IgD-negative memory B cell (primary cell): ENCODE measurements at regions not wholly inside any gene's neighbourhood (a gene's known extent, or its start where the extent isn't known, plus 50 kb on each side); places are given as distances from the start of the nearest gene placed in this dataset.
A peak's percentile ranks its signal among the peaks of the same experiment; 100 is the strongest.

Experiments
- H3K27ac Mint-ChIP-seq, 3 donors: one replicate each; pipeline ENCODE4 v1.8.0; 2020 to 2022; ENCODE audit warnings: mild to moderate bottlenecking in 3 of 3, mixed read lengths in 3 of 3, moderate library complexity in 1 of 3
- H3K27me3 Mint-ChIP-seq: one replicate; pipeline ENCODE4 v1.8.0; 2021; ENCODE audit warnings: mixed read lengths
- H3K36me3 Mint-ChIP-seq: one replicate; pipeline ENCODE4 v1.8.0; 2020; ENCODE audit warnings: mild to moderate bottlenecking, mixed read lengths
- H3K4me1 Mint-ChIP-seq, 3 donors: one replicate each; pipeline ENCODE4 v1.8.0; 2020 to 2022; ENCODE audit warnings: mixed read lengths in 3 of 3, mild to moderate bottlenecking in 1 of 3
- H3K4me3 Mint-ChIP-seq, 4 donors: one replicate each; pipeline ENCODE4 v1.8.0; 2020 to 2022; ENCODE audit warnings: mild to moderate bottlenecking in 4 of 4, mixed read lengths in 4 of 4, moderate library complexity in 3 of 4
- H3K9me3 Mint-ChIP-seq, 3 donors: one replicate each; pipeline ENCODE4 v1.8.0; 2020 to 2021; ENCODE audit warnings: mixed read lengths in 3 of 3, mild to moderate bottlenecking in 1 of 3

DNA sequence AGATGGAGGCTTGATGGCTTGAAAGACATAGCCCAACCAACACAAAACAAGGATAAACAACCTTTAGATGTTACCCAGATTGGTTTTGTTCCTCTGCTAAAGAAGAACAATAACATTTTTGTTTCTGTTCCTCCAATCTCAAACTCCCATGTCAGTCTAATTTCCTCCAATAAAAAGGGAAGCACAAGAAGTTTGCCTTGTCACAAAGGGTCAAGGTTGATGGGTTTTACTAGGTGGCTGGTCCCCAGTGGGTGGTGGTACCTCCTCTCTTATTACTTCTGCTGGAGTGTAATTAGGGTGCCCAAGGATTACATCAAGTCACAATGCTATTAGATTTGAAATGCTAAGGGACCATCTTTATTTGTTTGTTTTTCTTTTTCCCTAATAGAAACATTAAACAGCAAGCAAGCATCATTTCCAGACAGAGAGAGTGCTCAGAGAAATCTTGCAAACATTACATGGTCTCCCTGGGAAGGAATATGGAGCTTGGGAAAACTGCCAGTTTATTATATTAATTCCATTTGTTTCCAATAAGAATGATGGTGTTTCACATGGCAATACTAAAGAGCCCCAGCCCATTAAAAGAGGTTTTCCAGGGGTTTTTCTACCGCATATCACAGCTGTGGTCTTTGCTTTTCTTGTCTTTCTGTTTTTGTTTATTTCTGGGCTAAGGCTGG is 78.3 kb upstream of the AOAH start:
- Mint-ChIP-seq H3K27me3 (peaks cover 9% of the 10 kb centered on the region), H3K36me3 (no peaks in the 10 kb centered on the region), H3K27ac (no peak overlapping the region), H3K9me3 (no peaks in the 10 kb centered on the region), H3K4me3 (no peak overlapping the region), H3K4me1 (no peaks in the 10 kb centered on the region)

DNA sequence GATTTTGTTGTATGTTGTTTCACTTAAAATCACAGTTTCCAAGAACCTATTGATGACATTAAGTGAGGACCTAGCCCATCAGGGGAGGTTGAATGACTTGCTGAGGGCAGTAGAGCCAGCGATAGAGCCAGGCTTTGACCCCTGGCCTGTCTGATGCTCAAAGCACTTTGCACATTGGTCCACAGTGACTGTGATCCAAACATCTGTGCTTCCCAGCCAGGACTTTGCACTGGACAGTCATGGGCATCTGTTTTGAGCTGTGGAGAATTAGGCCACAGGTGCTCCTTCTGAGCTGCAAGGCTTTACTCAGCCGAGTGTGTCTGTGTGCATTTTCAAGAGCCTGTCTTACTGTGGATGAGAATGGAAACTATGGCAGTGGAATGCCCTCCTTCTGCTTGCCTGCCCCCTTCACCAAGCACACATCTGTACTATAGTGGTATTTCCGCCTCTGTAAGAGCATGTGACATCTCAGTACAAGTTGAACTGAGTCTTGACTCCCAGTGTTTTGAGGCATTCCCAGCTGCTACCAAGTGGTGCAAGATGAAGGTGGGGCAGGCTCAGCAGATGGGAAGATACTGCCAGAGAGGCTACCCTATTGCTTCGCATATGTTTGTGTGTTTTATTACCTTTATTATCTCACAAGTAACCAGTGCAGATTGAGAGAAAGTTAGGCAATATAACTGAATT is 72.7 kb upstream of the AOAH start:
- Mint-ChIP-seq H3K27ac (no peak overlapping the region), H3K9me3 (peaks cover 0 to 2% (median 0%) of the 10 kb centered on the region in 3 donors), H3K4me1 (no peaks in the 10 kb centered on the region), H3K4me3 (no peak overlapping the region), H3K36me3 (no peaks in the 10 kb centered on the region), H3K27me3 (no peaks in the 10 kb centered on the region)

DNA sequence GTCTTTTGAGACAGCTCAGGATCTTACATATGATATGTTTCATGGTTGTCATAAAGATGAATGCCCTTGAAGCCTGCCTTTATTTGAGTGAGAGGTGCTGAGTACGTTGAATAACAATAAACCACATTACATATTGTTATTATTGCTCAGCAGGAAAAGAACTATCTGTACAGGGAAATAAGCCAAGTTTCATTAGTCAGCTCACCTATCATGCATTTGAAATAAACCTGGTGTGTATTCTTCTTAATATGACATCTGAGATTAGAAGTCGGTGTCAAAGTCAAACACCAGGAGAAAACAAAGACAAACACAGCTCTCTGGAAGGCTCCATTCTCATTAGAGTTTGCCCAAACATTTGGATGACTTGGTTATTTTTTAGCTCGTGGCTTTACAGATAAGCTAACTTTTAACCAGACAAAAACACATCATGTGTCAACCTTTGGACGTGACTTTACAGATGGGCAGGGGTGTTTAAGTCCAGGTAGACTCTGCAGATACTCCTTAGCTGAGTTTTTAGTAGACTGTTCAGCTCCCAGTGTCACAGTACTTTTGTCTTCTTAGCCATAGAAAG is 71.2 kb upstream of the AOAH start:
- Mint-ChIP-seq H3K27me3 (no peaks in the 10 kb centered on the region), H3K36me3 (no peaks in the 10 kb centered on the region), H3K9me3 (peaks cover 0 to 2% (median 0%) of the 10 kb centered on the region in 3 donors), H3K27ac (peak overlapping the region in 1 of 3 donors; percentile 8), H3K4me3 (no peak overlapping the region), H3K4me1 (peaks cover 0 to 2% (median 0%) of the 10 kb centered on the region in 3 donors)

DNA sequence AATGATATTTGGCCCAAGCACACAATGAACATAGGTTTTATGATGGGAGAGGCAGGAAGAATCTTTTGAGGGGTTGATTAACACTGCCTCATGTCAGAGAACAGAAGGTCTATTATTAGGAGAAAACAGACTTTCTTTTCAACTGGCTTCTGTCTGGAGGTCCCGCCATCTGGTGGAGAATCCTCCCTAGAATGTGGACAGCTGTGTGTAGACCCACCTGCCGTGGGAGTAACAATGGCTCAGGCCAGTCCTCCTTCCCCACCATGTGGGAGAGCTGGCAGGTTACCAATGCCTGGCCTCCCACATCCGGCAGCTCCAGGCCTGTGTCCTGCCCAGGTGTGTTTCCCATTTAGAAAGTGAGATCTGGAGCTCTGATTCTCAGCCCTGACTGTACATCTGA is 70.4 kb upstream of the AOAH start:
- no peak overlapping the region for H3K27ac Mint-ChIP-seq
- no peaks in the 10 kb centered on the region for H3K27me3 Mint-ChIP-seq
- H3K4me1 Mint-ChIP-seq, result peaks cover 0 to 2% (median 0%) of the 10 kb centered on the region in 3 donors
- H3K9me3 Mint-ChIP-seq, result peaks cover 0 to 2% (median 0%) of the 10 kb centered on the region in 3 donors
- H3K4me3 Mint-ChIP-seq, result no peak overlapping the region
- no peaks in the 10 kb centered on the region for H3K36me3 Mint-ChIP-seq

DNA sequence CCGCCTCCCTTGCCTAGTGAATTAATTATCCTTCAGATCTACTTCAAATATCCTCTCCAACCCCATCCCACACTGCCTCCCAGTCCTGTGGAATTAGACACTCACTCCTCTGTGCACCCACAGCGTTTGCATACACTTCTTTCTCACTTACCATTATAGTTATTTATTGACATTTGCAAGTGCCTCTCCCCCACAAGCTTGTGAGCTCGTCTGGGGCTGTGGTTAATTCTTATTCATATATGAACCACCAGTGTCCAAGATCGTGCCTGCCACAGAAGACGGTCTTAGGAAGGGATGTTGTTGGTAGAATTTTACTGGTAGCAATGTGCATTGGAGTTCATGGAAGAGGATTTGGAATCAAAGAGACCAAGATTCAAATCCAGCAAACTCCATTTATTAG is 68.1 kb upstream of the AOAH start:
- Mint-ChIP-seq H3K9me3 (peaks cover 0 to 2% (median 0%) of the 10 kb centered on the region in 3 donors), H3K36me3 (no peaks in the 10 kb centered on the region), H3K4me3 (no peak overlapping the region), H3K4me1 (peaks cover 0 to 9% (median 6%) of the 10 kb centered on the region in 3 donors), H3K27me3 (no peaks in the 10 kb centered on the region), H3K27ac (no peak overlapping the region)

DNA sequence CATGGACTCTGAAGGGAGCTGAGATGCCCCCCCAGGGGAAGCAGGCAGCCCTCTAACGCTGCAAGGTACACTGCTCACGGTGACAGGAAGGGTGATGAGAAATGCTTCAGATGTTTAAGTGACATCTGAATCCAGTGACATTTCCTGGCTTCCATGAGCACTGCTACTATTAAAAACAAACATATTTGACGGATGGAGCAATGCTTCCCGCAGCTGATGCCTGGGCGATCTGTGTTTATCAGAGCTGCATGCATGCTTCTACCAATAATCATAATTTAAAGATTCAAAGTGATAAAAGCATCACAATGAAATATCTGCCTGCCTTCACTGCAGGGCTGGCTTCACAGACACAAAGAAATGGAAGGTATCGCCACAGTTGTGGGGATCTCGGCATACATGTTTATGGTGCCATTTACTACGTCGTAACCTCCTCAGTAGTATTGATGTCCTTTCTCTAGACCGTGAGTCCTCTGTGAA is 66.1 kb upstream of the AOAH start:
- H3K27ac Mint-ChIP-seq, result no peak overlapping the region
- H3K4me3 Mint-ChIP-seq, result no peak overlapping the region
- H3K27me3 Mint-ChIP-seq, result no peaks in the 10 kb centered on the region
- peaks cover 8 to 18% (median 11%) of the 10 kb centered on the region in 3 donors for H3K4me1 Mint-ChIP-seq
- peaks cover 0 to 2% (median 0%) of the 10 kb centered on the region in 3 donors for H3K9me3 Mint-ChIP-seq
- no peaks in the 10 kb centered on the region for H3K36me3 Mint-ChIP-seq

DNA sequence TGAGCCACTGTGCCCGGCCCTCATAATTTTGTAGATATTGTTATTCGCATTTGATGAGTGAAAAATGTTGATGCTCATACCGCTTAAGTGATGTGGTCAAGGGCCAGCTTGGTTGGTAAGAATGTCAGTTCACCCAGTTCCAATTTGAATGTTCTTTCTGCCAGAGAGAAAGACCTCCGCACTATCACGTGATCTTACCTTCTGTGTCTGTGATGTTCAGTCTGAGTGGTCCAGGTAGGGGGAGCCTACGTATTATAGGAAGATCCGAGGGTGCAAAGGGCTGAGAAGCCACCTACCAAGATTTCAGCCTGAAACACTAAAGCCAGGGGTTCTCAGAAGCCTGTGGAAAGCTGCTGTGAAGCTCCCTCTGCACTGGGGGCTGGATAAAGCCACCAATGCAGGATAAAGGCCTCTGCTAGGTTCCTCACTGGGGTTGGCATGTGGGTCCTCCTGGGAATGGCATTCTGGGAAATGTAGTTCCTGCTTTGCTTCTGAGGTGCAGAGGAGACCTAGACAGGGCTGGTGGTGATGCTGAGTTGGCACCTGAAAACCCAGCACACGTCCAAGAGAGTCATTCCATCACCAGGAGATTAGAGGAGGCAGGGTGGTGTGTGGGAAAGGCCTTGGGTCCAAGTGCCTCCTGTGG is 64.7 kb upstream of the AOAH start:
- H3K9me3 Mint-ChIP-seq, result peaks cover 0 to 2% (median 0%) of the 10 kb centered on the region in 3 donors
- peaks cover 17 to 28% (median 20%) of the 10 kb centered on the region in 3 donors for H3K4me1 Mint-ChIP-seq
- no peak overlapping the region for H3K27ac Mint-ChIP-seq
- H3K36me3 Mint-ChIP-seq, result no peaks in the 10 kb centered on the region
- no peak overlapping the region for H3K4me3 Mint-ChIP-seq
- no peaks in the 10 kb centered on the region for H3K27me3 Mint-ChIP-seq

DNA sequence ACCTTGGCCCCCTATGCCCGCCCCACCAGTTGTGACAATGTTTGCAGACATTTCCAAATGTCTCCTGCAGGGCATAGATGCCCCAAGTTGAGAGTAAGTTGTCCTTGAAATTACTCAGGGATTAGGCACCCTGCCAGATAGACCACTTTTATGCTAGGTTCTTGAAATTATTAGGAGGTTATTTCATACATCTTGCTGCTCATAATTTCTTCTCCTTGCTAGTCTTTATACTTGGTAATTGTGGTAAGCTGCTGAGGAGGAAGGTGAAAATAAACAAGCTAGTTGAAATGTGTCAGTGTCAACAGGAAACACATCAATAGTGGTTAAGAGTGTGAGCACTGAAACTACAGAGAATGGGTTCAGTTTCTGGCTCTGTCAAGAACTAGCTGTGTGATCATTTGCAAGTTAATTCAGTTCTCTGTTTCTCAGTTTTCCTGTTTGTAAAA is 63.7 kb upstream of the AOAH start:
- peak overlapping the region in 1 of 3 donors; percentile 47 for H3K27ac Mint-ChIP-seq
- peak overlapping the region in 1 of 4 donors; percentile 38 for H3K4me3 Mint-ChIP-seq
- peaks cover 17 to 28% (median 22%) of the 10 kb centered on the region in 3 donors for H3K4me1 Mint-ChIP-seq
- no peaks in the 10 kb centered on the region for H3K36me3 Mint-ChIP-seq
- peaks cover 0 to 2% (median 0%) of the 10 kb centered on the region in 3 donors for H3K9me3 Mint-ChIP-seq
- no peaks in the 10 kb centered on the region for H3K27me3 Mint-ChIP-seq

DNA sequence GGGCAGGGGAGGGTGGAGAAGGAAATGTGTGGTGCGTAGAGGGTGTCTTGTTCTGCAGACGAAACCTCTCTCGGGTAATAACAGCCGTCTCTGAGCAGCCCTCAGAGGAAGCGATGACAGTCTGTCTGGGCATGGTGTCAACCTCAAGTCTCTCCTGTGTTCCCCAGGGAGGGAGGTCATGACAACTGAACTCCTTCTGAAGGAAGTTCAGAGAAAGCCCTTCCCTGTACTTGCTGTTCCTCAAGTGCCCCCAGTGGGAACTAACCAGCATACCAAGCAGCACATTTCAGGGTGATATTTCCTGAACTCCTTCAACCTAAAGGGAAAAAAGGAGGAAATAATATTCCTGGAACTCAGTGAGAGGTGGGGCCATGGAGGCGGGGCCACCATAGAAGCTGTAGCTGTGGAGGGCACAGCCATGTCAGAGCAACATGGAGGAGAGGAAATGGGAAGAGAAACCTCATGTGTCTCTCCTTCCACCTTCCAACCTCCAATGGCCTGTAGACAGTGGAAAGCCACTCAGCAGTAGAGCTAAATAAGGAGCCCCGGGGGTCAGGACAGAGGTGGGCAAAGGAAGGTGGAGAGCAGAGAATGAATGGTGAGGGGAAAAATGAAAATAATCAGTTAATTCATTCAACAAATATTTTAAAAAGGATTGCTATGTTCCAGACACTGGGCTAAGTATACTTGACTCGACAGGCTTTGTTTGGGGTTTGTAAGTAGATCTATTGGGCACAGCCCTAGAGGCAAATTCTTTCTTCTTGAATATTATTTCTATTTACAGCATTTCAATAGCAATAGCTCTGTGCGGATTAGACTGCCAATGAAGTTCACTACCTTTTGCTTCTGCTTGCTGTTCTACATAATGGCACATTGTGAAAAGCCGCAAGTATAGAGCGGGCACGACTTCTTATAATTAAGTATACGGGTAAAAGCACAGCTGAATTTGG is 61.0 kb upstream of the AOAH start:
- Mint-ChIP-seq H3K4me3 (peak overlapping the region in 2 of 4 donors; percentile 4 to 89), H3K36me3 (peaks cover 4% of the 10 kb centered on the region), H3K9me3 (no peaks in the 10 kb centered on the region), H3K27me3 (no peaks in the 10 kb centered on the region), H3K4me1 (peaks cover 20 to 28% (median 23%) of the 10 kb centered on the region in 3 donors), H3K27ac (peak overlapping the region; percentile 19 to 96 (median 65))

DNA sequence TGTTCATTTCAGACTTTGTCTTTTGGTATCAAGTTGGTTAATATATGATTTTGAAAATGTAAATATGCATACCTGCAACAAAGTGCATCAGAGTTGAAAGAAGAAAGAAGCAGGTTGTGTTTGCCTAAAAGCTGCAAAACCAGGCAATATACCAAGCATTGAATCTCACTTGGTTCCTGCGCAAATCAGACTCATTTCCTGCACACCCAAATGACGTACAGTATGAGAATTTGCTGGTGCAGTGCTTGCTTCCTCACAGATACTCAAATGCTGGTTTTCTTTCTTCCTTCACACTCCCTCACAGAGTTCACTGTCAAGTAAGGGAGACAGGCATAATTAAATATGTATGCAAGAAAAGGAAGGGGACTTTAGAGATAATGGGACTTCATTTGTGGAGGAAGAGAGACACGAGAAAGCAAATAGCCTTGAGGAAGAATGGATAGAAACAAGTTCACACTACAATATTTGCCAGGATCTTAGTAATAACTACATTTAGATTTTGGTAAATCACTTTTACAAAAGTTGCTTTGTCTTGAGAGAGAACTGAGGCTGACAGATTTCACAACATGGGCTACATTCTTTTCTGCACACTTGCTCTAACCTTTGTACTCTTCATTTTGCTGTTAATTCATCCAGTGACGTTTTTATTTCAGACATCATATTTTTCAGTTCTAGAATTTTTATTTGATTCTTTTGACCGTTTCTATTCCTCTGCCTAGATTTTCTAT is 56.9 kb upstream of the AOAH start:
- Mint-ChIP-seq H3K4me3 (peak overlapping the region in 1 of 4 donors; percentile 2), H3K27ac (no peak overlapping the region), H3K4me1 (peaks cover 29 to 33% (median 32%) of the 10 kb centered on the region in 3 donors), H3K36me3 (peaks cover 4% of the 10 kb centered on the region), H3K27me3 (peaks cover 8% of the 10 kb centered on the region), H3K9me3 (peaks cover 0 to 2% (median 0%) of the 10 kb centered on the region in 3 donors)

DNA sequence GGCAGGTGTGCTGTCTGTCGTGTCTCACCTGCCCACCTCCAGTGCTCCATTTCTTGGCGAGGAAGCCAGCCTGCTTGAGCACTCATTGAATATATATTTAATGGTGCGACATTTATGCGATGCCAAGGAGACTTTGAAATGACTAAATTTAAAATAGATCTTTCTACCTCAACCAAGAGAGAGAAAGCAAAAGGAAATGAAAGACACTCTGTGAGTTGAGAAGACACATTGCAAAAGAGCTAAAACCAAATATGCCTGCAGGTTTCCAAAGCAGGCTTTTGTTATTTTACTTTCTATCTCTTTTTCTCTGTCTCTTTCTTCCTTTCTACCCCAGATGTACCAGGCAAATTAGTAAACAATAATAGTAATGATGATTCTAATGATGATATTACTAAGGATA is 53.6 kb upstream of the AOAH start:
- H3K36me3 Mint-ChIP-seq, result peaks cover 4% of the 10 kb centered on the region
- H3K4me1 Mint-ChIP-seq, result peaks cover 18 to 31% (median 28%) of the 10 kb centered on the region in 3 donors
- peaks cover 8% of the 10 kb centered on the region for H3K27me3 Mint-ChIP-seq
- H3K4me3 Mint-ChIP-seq, result no peak overlapping the region
- peaks cover 0 to 2% (median 0%) of the 10 kb centered on the region in 3 donors for H3K9me3 Mint-ChIP-seq
- H3K27ac Mint-ChIP-seq, result no peak overlapping the region

DNA sequence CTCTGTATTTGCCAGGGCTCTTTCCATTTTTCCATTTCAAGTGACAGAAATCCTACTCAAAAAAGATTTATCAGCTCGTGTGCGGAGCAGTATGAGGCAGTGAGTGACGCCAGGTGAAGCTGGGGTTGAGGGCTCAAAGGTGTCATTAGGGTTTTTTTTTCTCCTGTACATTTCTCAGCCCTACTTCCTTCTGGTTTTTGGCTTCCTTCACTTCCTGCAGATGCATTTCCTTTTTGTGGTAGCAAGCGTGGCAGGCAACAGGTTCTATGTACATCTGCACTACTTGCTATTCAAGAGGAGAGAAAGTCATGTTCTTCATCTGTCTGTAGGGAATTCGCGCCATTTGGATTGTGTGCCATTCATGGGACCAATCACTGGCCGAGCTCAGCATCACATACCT is 52.8 kb upstream of the AOAH start:
- H3K36me3 Mint-ChIP-seq, result peaks cover 4% of the 10 kb centered on the region
- H3K27me3 Mint-ChIP-seq, result peaks cover 8% of the 10 kb centered on the region
- H3K27ac Mint-ChIP-seq, result peak overlapping the region; percentile 2 to 80 (median 68)
- peak overlapping the region in 3 of 4 donors; percentile 1 to 85 (median 79) for H3K4me3 Mint-ChIP-seq
- H3K9me3 Mint-ChIP-seq, result peaks cover 0 to 2% (median 0%) of the 10 kb centered on the region in 3 donors
- peaks cover 18 to 31% (median 28%) of the 10 kb centered on the region in 3 donors for H3K4me1 Mint-ChIP-seq

DNA sequence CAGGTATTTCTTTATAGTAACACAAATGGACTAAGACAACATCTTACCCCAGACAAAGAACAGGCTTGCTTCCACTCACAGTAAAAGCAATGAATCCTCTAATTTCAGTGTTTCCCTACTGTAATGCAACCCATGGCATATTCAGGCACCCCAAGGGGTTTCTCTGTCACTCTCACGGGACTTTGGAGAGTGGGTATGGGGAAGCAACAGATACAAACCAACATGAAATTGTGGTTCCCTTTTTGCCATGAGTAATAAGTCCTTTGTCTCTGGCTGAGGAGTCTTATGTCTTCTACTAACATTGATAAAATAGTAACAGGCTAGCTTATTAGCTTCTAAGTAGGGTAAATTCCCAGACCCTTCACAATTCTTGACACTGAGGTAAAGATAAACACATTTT is 51.4 kb upstream of the AOAH start:
- Mint-ChIP-seq H3K4me1 (peaks cover 18 to 31% (median 26%) of the 10 kb centered on the region in 3 donors), H3K9me3 (peaks cover 0 to 2% (median 0%) of the 10 kb centered on the region in 3 donors), H3K4me3 (no peak overlapping the region), H3K27me3 (peaks cover 8% of the 10 kb centered on the region), H3K36me3 (peaks cover 2% of the 10 kb centered on the region), H3K27ac (peak overlapping the region in 1 of 3 donors; percentile 45)
